ENCODE measurements at regions not wholly inside any gene's neighbourhood (a gene's known extent, or its start where the extent isn't known, plus 50 kb on each side); places are given as distances from the start of the nearest gene placed in this dataset.

DNA sequence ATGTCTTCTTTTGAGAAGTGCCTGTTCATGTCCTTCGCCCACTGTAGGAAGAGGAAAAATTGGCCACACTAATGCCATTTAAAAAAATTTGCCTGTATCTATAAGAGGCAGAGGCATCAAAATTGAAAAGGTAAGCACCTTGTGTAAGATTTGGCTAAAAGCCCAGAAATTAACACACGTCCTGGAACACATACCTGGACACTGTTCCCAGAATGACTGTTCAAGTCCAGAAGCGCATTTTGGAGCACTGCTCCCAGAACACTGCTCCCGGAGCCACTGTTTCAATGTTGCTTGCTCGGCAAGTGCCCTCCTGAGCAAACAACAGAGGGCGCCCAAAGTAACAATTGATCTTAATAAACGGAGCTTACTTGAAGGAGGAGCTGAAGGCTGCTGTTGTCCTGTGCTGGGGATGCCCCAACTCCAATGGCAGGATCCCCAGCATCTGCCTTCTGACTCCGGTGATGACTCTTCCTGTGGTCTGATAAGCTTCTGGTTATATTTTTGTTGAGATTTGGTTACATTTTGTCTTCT is 1958.6 kb downstream of the C4orf33 start:
- TF ChIP-seq ESRRG (CRISPR knock-in tag; IDR thresholded peaks at IDR 0.05), result no peak
- peak; percentile 39; the same call in 1 of the 3 replicates for ATAC-seq

DNA sequence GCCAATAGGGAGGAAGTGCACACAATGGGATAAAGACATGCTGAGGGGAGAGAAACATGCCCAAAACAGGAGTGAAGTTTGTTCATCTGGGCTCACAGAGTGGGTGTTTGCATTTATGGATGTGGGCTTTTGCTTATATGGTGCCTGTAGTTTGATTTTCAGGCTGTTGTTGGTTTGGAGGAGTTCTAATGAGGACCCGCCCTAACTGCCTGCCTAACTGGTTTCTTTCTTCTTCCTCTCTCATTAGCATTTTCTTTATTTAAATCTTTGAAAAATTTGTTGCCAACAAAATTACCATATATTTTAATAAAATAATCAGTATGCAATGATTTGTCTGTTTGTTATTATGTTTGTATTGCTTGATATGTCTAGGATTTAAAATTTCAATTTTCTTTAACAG is 1965.8 kb downstream of the C4orf33 start:
- ATAC-seq, result no peak
- TF ChIP-seq ZFP30 (CRISPR knock-in tag; IDR thresholded peaks at IDR 0.05) (no peak), TOX (CRISPR knock-in tag; IDR thresholded peaks at IDR 0.05; ENCODE audit: borderline replicate concordance) (no peak), GLIS3 (CRISPR knock-in tag; IDR thresholded peaks at IDR 0.05) (no peak), ESRRG (CRISPR knock-in tag; IDR thresholded peaks at IDR 0.05) (no peak), ISL1 (CRISPR knock-in tag; IDR thresholded peaks at IDR 0.05) (no peak), ZFP3 (CRISPR knock-in tag; IDR thresholded peaks at IDR 0.05) (no peak), BACH2 (CRISPR knock-in tag; IDR thresholded peaks at IDR 0.05; ENCODE audit: borderline replicate concordance) (no peak), TCF4 (CRISPR knock-in tag; IDR thresholded peaks at IDR 0.05; ENCODE audit: borderline replicate concordance) (no peak), SNAI2 (CRISPR knock-in tag; IDR thresholded peaks at IDR 0.05) (no peak), ZNF8 (CRISPR knock-in tag; IDR thresholded peaks at IDR 0.05) (no peak), PPARA (CRISPR knock-in tag; IDR thresholded peaks at IDR 0.05; ENCODE audit: borderline replicate concordance) (no peak), ZNF565 (CRISPR knock-in tag; conservative IDR thresholded peaks at IDR 0.05; ENCODE audit: low read depth) (no peak), RARB (CRISPR knock-in tag; IDR thresholded peaks at IDR 0.05) (no peak), ARNTL (CRISPR knock-in tag; IDR thresholded peaks at IDR 0.05; ENCODE audit: borderline replicate concordance, low read depth) (no peak), ZC3H10 (CRISPR knock-in tag; IDR thresholded peaks at IDR 0.05) (no peak)
- TF ChIP-seq, protein P1, sequence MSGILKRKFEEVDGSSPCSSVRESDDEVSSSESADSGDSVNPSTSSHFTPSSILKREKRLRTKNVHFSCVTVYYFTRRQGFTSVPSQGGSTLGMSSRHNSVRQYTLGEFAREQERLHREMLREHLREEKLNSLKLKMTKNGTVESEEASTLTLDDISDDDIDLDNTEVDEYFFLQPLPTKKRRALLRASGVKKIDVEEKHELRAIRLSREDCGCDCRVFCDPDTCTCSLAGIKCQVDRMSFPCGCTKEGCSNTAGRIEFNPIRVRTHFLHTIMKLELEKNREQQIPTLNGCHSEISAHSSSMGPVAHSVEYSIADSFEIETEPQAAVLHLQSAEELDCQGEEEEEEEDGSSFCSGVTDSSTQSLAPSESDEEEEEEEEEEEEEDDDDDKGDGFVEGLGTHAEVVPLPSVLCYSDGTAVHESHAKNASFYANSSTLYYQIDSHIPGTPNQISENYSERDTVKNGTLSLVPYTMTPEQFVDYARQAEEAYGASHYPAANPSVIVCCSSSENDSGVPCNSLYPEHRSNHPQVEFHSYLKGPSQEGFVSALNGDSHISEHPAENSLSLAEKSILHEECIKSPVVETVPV (CRISPR knock-in tag; IDR thresholded peaks at IDR 0.05), result no peak
- TF ChIP-seq, protein P2, sequence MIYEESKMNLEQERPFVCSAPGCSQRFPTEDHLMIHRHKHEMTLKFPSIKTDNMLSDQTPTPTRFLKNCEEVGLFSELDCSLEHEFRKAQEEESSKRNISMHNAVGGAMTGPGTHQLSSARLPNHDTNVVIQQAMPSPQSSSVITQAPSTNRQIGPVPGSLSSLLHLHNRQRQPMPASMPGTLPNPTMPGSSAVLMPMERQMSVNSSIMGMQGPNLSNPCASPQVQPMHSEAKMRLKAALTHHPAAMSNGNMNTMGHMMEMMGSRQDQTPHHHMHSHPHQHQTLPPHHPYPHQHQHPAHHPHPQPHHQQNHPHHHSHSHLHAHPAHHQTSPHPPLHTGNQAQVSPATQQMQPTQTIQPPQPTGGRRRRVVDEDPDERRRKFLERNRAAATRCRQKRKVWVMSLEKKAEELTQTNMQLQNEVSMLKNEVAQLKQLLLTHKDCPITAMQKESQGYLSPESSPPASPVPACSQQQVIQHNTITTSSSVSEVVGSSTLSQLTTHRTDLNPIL (CRISPR knock-in tag; IDR thresholded peaks at IDR 0.05; ENCODE audit: low read depth), result no peak
- TF ChIP-seq, protein P3, sequence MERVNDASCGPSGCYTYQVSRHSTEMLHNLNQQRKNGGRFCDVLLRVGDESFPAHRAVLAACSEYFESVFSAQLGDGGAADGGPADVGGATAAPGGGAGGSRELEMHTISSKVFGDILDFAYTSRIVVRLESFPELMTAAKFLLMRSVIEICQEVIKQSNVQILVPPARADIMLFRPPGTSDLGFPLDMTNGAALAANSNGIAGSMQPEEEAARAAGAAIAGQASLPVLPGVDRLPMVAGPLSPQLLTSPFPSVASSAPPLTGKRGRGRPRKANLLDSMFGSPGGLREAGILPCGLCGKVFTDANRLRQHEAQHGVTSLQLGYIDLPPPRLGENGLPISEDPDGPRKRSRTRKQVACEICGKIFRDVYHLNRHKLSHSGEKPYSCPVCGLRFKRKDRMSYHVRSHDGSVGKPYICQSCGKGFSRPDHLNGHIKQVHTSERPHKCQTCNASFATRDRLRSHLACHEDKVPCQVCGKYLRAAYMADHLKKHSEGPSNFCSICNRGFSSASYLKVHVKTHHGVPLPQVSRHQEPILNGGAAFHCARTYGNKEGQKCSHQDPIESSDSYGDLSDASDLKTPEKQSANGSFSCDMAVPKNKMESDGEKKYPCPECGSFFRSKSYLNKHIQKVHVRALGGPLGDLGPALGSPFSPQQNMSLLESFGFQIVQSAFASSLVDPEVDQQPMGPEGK (CRISPR knock-in tag; IDR thresholded peaks at IDR 0.05; ENCODE audit: borderline replicate concordance), result no peak
- TF ChIP-seq, protein P4, sequence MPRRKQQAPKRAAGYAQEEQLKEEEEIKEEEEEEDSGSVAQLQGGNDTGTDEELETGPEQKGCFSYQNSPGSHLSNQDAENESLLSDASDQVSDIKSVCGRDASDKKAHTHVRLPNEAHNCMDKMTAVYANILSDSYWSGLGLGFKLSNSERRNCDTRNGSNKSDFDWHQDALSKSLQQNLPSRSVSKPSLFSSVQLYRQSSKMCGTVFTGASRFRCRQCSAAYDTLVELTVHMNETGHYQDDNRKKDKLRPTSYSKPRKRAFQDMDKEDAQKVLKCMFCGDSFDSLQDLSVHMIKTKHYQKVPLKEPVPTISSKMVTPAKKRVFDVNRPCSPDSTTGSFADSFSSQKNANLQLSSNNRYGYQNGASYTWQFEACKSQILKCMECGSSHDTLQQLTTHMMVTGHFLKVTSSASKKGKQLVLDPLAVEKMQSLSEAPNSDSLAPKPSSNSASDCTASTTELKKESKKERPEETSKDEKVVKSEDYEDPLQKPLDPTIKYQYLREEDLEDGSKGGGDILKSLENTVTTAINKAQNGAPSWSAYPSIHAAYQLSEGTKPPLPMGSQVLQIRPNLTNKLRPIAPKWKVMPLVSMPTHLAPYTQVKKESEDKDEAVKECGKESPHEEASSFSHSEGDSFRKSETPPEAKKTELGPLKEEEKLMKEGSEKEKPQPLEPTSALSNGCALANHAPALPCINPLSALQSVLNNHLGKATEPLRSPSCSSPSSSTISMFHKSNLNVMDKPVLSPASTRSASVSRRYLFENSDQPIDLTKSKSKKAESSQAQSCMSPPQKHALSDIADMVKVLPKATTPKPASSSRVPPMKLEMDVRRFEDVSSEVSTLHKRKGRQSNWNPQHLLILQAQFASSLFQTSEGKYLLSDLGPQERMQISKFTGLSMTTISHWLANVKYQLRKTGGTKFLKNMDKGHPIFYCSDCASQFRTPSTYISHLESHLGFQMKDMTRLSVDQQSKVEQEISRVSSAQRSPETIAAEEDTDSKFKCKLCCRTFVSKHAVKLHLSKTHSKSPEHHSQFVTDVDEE (CRISPR knock-in tag; IDR thresholded peaks at IDR 0.05), result no peak
- TF ChIP-seq, protein P5, sequence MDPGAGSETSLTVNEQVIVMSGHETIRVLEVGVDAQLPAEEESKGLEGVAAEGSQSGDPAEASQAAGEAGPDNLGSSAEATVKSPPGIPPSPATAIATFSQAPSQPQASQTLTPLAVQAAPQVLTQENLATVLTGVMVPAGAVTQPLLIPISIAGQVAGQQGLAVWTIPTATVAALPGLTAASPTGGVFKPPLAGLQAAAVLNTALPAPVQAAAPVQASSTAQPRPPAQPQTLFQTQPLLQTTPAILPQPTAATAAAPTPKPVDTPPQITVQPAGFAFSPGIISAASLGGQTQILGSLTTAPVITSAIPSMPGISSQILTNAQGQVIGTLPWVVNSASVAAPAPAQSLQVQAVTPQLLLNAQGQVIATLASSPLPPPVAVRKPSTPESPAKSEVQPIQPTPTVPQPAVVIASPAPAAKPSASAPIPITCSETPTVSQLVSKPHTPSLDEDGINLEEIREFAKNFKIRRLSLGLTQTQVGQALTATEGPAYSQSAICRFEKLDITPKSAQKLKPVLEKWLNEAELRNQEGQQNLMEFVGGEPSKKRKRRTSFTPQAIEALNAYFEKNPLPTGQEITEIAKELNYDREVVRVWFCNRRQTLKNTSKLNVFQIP (CRISPR knock-in tag; IDR thresholded peaks at IDR 0.05; ENCODE audit: borderline replicate concordance, low read depth), result no peak

DNA sequence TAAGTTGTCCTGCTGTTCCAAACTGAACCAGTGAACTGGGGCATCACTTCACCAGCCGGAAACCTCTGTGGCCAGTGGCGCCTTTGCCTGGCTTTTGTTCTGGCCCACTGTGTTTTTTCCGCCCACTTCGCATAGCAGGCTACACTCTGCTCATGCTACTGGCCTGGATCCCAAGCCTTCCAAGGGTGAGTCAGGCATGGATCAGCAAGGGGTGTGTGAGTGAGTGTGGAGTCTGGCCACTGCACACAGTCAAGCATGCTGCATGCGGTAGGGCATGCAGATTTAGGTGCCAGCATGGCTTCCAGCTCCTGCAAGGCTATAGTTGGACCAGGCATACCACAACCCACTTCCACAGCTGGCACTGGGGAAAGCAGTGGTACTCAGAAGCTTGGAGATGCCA is 1967.9 kb downstream of the C4orf33 start:
- TF ChIP-seq BACH2 (CRISPR knock-in tag; IDR thresholded peaks at IDR 0.05; ENCODE audit: borderline replicate concordance) (no peak), ZFP30 (CRISPR knock-in tag; IDR thresholded peaks at IDR 0.05) (no peak), ARNTL (CRISPR knock-in tag; IDR thresholded peaks at IDR 0.05; ENCODE audit: borderline replicate concordance, low read depth) (no peak), PPARA (CRISPR knock-in tag; IDR thresholded peaks at IDR 0.05; ENCODE audit: borderline replicate concordance) (no peak), ESRRG (CRISPR knock-in tag; IDR thresholded peaks at IDR 0.05) (no peak), ISL1 (CRISPR knock-in tag; IDR thresholded peaks at IDR 0.05) (no peak), GLIS3 (CRISPR knock-in tag; IDR thresholded peaks at IDR 0.05) (no peak), SNAI2 (CRISPR knock-in tag; IDR thresholded peaks at IDR 0.05) (no peak), ZNF565 (CRISPR knock-in tag; conservative IDR thresholded peaks at IDR 0.05; ENCODE audit: low read depth) (no peak), CSDC2 (CRISPR knock-in tag; IDR thresholded peaks at IDR 0.05) (no peak), RARB (CRISPR knock-in tag; IDR thresholded peaks at IDR 0.05) (no peak), OSR1 (CRISPR knock-in tag; IDR thresholded peaks at IDR 0.05) (no peak), ZNF70 (CRISPR knock-in tag; IDR thresholded peaks at IDR 0.05) (no peak)
- TF ChIP-seq, protein P5 (CRISPR knock-in tag; IDR thresholded peaks at IDR 0.05; ENCODE audit: borderline replicate concordance, low read depth), result no peak
- TF ChIP-seq, protein P3 (CRISPR knock-in tag; IDR thresholded peaks at IDR 0.05; ENCODE audit: borderline replicate concordance), result no peak

More for the DNA sequence above, 1967.9 kb downstream of the C4orf33 start:
- no peak for ATAC-seq
